Panc1 (cell line): ENCODE measurements at regions not wholly inside any gene's neighbourhood (a gene's known extent, or its start where the extent isn't known, plus 50 kb on each side); places are given as distances from the start of the nearest gene placed in this dataset.

Experiments used
- SIN3A ChIP-seq: IDR thresholded peaks from 2 replicates; pipeline ENCODE4 v1.6.1; 2012; ENCODE audit warnings: low read depth, mild to moderate bottlenecking, low read length, moderate library complexity, borderline replicate concordance; ENCODE audit not compliant: insufficient read depth
- TF ChIP-seq, protein P1 (sequence below): fragments of 450-650 bp; IDR thresholded peaks from 2 replicates; pipeline ENCODE4 v1.5.1; 2017; ENCODE audit warnings: mild to moderate bottlenecking

DNA sequence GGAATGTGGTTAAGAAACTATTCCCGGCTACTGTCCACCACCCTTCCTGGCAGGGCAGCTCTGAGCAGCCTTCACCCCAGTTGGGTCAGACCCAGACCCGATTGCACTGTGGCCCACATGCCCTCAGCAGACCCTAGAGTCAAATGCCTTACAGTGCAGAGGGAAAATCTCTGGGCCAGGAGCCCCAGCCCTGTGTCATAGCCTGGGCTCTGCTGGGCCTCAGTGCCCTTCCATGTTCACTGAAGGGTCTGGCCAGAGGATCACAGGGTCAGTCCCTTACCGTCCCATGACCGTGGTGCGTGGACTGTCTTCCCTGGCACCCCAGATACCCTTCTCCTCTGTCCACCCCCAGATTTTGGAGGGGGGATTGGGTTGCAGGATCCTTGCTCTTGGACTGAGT lies 73.5 kb upstream of the COL5A1 start:
- TF ChIP-seq, protein P1, sequence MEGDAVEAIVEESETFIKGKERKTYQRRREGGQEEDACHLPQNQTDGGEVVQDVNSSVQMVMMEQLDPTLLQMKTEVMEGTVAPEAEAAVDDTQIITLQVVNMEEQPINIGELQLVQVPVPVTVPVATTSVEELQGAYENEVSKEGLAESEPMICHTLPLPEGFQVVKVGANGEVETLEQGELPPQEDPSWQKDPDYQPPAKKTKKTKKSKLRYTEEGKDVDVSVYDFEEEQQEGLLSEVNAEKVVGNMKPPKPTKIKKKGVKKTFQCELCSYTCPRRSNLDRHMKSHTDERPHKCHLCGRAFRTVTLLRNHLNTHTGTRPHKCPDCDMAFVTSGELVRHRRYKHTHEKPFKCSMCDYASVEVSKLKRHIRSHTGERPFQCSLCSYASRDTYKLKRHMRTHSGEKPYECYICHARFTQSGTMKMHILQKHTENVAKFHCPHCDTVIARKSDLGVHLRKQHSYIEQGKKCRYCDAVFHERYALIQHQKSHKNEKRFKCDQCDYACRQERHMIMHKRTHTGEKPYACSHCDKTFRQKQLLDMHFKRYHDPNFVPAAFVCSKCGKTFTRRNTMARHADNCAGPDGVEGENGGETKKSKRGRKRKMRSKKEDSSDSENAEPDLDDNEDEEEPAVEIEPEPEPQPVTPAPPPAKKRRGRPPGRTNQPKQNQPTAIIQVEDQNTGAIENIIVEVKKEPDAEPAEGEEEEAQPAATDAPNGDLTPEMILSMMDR = no peak
- TF ChIP-seq SIN3A = no peak
